ENCODE measurements at regions not wholly inside any gene's neighbourhood (a gene's known extent, or its start where the extent isn't known, plus 50 kb on each side); places are given as distances from the start of the nearest gene placed in this dataset.
A peak's percentile ranks its signal among the peaks of the same experiment; 100 is the strongest.

DNA sequence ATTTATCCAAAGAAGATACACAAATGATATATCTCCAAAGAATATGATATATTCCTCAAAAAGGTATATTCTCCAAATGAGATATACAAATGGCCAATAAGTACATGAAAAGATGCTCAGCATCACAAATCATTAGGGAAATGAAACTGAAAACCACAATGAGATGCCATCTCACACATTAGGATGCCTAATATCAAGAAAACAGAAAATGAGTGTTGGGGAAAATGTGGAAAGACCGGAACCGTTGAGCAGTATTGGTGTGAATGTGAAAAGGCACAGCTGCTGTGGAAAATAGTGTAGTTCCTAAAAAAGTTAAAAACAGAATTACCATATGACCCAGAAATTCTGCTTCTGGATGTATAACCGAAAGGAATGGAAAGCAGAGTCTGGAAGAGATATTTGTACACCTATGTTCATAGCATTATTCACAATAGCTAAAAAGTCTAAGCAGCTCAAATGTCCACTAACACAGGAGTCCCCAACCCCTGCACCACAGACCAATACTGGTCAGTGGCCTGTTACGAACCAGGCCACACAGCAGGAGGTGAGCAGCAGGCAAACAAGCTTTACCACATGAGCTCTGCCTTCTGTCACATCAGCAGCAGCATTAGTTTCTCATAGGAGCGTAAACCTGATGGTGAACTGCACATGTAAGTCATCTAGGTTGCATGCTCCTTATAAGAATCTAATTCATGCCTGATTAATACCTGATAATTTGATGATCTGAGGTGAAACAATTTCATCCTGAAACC, 291.9 kb downstream of the PCDH20 start:
- Histone ChIP-seq H2BK12ac (ENCODE audit: low read depth, low read length) (no peak overlapping the region), H2BK20ac (ENCODE audit: low read length) (no peak overlapping the region), H2BK120ac (replicated peaks; ENCODE audit: low read depth, low read length) (no peak overlapping the region), H2BK15ac (ENCODE audit: low read length) (no peak overlapping the region), H2AFZ (ENCODE audit: low read length) (no peak overlapping the region), H3K18ac (ENCODE audit: extremely low read depth, low read length) (no peak overlapping the region), H3K14ac (ENCODE audit: insufficient read length) (no peak overlapping the region), H3K9ac (replicated peaks in 1 of 4; ENCODE audit: extremely low read depth in 1 of 4, low read depth in 3 of 4, low read length in 3 of 4) (no peak overlapping the region), H3K79me2 (ENCODE audit: control insufficient read depth in 1 of 2, insufficient read depth in 2 of 2, low read length in 2 of 2) (no peaks in the 10 kb centered on the region), H2AK5ac (ENCODE audit: low read depth, low read length) (no peak overlapping the region), H4K5ac (ENCODE audit: insufficient read length, low read depth, low read length) (no peak overlapping the region), H3K4ac (replicated peaks; ENCODE audit: insufficient read length, low read depth, low read length) (no peak overlapping the region), H3K4me2 (ENCODE audit: insufficient read depth in 1 of 2, low read depth in 2 of 2, low read length in 2 of 2) (no peak overlapping the region), H3K27me3 (replicated peaks in 1 of 4; ENCODE audit: control insufficient read depth in 3 of 4, extremely low read depth in 1 of 4, insufficient read depth in 3 of 4, low read length in 3 of 4) (no peaks in the 10 kb centered on the region), H3K23me2 (ENCODE audit: low read depth, low read length) (no peaks in the 10 kb centered on the region), H4K91ac (replicated peaks; ENCODE audit: insufficient read length, low read length) (no peak overlapping the region), H3K36me3 (ENCODE audit: control insufficient read depth in 2 of 4, insufficient read depth in 4 of 4, low read length in 3 of 4) (no peaks in the 10 kb centered on the region), H2BK5ac (ENCODE audit: low read depth, low read length) (no peak overlapping the region), H3K23ac (ENCODE audit: insufficient read length) (no peak overlapping the region), H3K79me1 (ENCODE audit: low read depth, low read length) (no peaks in the 10 kb centered on the region), H4K8ac (ENCODE audit: extremely low read depth, insufficient read depth, low read length) (no peak overlapping the region), H3K9me3 (ENCODE audit: insufficient read depth in 2 of 2, low read depth in 1 of 2, low read length in 1 of 2) (0 out of 4 replicates have a peak, but pooled peaks cover 0 to 2% of the 10 kb centered on the region in 2 experiments), H3K4me3 (ENCODE audit: extremely low read depth in 1 of 4, insufficient read depth in 2 of 4, low read depth in 3 of 4, low read length in 4 of 4) (no peak overlapping the region), H3K27ac (ENCODE audit: low read depth, low read length) (no peak overlapping the region), H4K20me1 (replicated peaks in 1 of 2; ENCODE audit: control insufficient read depth in 1 of 2, insufficient read depth in 2 of 2, low read length in 2 of 2) (no peaks in the 10 kb centered on the region), H3K4me1 (replicated peaks in 1 of 4; ENCODE audit: control insufficient read depth in 3 of 4, insufficient read depth in 4 of 4, low read length in 3 of 4) (peaks cover 0 to 3% (median 1%) of the 10 kb centered on the region in 4 experiments; a peak in 3 of 7 replicates), H3K56ac (replicated peaks; ENCODE audit: insufficient read length, low read depth, low read length) (no peak overlapping the region)
- DNase-seq (ENCODE audit: low read depth in 1 of 2, low spot score in 2 of 2) = no peak
- 82% methylated on average over 5 of the region's 5 CpGs; no CpG with 5 or more reads in 1 of the 2 experiments for WGBS, 2 experiments (ENCODE audit: extremely low coverage in 1 of 2, insufficient coverage in 1 of 2, insufficient read length in 1 of 2, insufficient replicate concordance in 2 of 2, low coverage in 1 of 2, low lambda C conversion rate in 2 of 2, missing lambda C conversion rate in 1 of 2)
- CTCF ChIA-PET (ENCODE audit: partially characterized antibody) = interaction anchor here (0.7 to 3.4 kb wide), 3 partner anchors 10 to 137 kb away, joined by 3 to 23 read pairs (median 5); no protein-coding TSS in a partner anchor
- peak; percentile 24 for FAIRE-seq
- POLR2A ChIA-PET (ENCODE audit: partially characterized antibody) = no interaction called here
- TF ChIP-seq CHD1 (IDR thresholded peaks at IDR 0.05; ENCODE audit: low read depth, low read length) (no peak), TBP (IDR thresholded peaks at IDR 0.05; ENCODE audit: low read depth, low read length) (no peak), CTCF (IDR thresholded peaks at IDR 0.05; ENCODE audit: control extremely low read depth in 1 of 3, insufficient read depth in 1 of 3, low read depth in 1 of 3, low read length in 3 of 3) (no peak), EZH2 (IDR thresholded peaks at IDR 0.05; ENCODE audit: low read depth, low read length, severe bottlenecking) (no peak), CEBPB (IDR thresholded peaks at IDR 0.05; ENCODE audit: low read depth, low read length) (no peak), RNF2 (IDR thresholded peaks at IDR 0.05; ENCODE audit: borderline replicate concordance, low read depth, low read length, missing control alignments, poor library complexity, severe bottlenecking) (no peak), POLR2AphosphoS5 (IDR thresholded peaks at IDR 0.05; ENCODE audit: low read depth, low read length) (no peak)
- TF ChIP-seq, protein P1, sequence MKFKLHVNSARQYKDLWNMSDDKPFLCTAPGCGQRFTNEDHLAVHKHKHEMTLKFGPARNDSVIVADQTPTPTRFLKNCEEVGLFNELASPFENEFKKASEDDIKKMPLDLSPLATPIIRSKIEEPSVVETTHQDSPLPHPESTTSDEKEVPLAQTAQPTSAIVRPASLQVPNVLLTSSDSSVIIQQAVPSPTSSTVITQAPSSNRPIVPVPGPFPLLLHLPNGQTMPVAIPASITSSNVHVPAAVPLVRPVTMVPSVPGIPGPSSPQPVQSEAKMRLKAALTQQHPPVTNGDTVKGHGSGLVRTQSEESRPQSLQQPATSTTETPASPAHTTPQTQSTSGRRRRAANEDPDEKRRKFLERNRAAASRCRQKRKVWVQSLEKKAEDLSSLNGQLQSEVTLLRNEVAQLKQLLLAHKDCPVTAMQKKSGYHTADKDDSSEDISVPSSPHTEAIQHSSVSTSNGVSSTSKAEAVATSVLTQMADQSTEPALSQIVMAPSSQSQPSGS (IDR thresholded peaks at IDR 0.05; ENCODE audit: low read length) = no peak
